ENCODE measurements at regions not wholly inside any gene's neighbourhood (a gene's known extent, or its start where the extent isn't known, plus 50 kb on each side); places are given as distances from the start of the nearest gene placed in this dataset.
"Not testable (repeated sequence)": the region's sequence is repeated elsewhere in the genome, so short reads cannot be mapped to it uniquely, and the experiment has no call there.

GRCh38 chr19:28457620-28458019 lies 755.3 kb downstream of the UQCRFS1 start:
- no peak for DNase-seq

GRCh38 chr19:28456708-28457320 lies 756.1 kb downstream of the UQCRFS1 start:
- DNase-seq = no peak

GRCh38 chr19:28456252-28456651 lies 756.7 kb downstream of the UQCRFS1 start:
- DNase-seq = no peak

- no peak for DNase-seq
Observed at GRCh38 chr19:28454083-28454482, 758.9 kb downstream of the UQCRFS1 start.

GRCh38 chr19:28453420-28453819 lies 759.5 kb downstream of the UQCRFS1 start:
- DNase-seq = no peak

- DNase-seq = no peak
Observed at GRCh38 chr19:28449803-28450202, 763.1 kb downstream of the UQCRFS1 start.

GRCh38 chr19:28446511-28446910 lies 766.4 kb downstream of the UQCRFS1 start:
- no peak for DNase-seq

- DNase-seq = no peak
Observed at GRCh38 chr19:28445826-28446225, 767.1 kb downstream of the UQCRFS1 start.

GRCh38 chr19:28444362-28444761 lies 768.6 kb downstream of the UQCRFS1 start:
- DNase-seq = no peak

- DNase-seq = no peak
Observed at GRCh38 chr19:28443361-28443760, 769.6 kb downstream of the UQCRFS1 start.

- no peak for DNase-seq
Observed at GRCh38 chr19:28437390-28438346, 775.3 kb downstream of the UQCRFS1 start.

GRCh38 chr19:28436320-28436719 lies 776.6 kb downstream of the UQCRFS1 start:
- DNase-seq = no peak

GRCh38 chr19:28435551-28436271 lies 777.2 kb downstream of the UQCRFS1 start:
- DNase-seq = no peak

- not testable (repeated sequence) for DNase-seq
Observed at GRCh38 chr19:28434794-28435193, 778.2 kb downstream of the UQCRFS1 start.

GRCh38 chr19:28434365-28434764 lies 778.6 kb downstream of the UQCRFS1 start:
- DNase-seq = not testable (repeated sequence)

- DNase-seq = not testable (repeated sequence)
Observed at GRCh38 chr19:28433166-28433565, 779.8 kb downstream of the UQCRFS1 start.

- no peak for DNase-seq
Observed at GRCh38 chr19:28430214-28430613, 782.7 kb downstream of the UQCRFS1 start.

GRCh38 chr19:28429356-28429755 lies 783.6 kb downstream of the UQCRFS1 start:
- no peak for DNase-seq

GRCh38 chr19:28428663-28429348 lies 784.1 kb downstream of the UQCRFS1 start:
- DNase-seq = no peak

GRCh38 chr19:28427376-28428083 lies 785.4 kb downstream of the UQCRFS1 start:
- DNase-seq = no peak

- no peak for DNase-seq
Observed at GRCh38 chr19:28426730-28427225, 786.2 kb downstream of the UQCRFS1 start.
